ENCODE measurements at regions not wholly inside any gene's neighbourhood (a gene's known extent, or its start where the extent isn't known, plus 50 kb on each side); places are given as distances from the start of the nearest gene placed in this dataset.

- Histone ChIP-seq H3K4me3 (ENCODE audit: extremely low read depth in 1 of 4, insufficient read depth in 2 of 4, low read depth in 3 of 4, low read length in 4 of 4) (no peak overlapping the region), H2BK120ac (replicated peaks; ENCODE audit: low read depth, low read length) (no peak overlapping the region), H3K23me2 (ENCODE audit: low read depth, low read length) (no peaks in the 10 kb centered on the region), H3K18ac (ENCODE audit: extremely low read depth, low read length) (no peak overlapping the region), H3K23ac (ENCODE audit: insufficient read length) (no peak overlapping the region), H4K91ac (replicated peaks; ENCODE audit: insufficient read length, low read length) (no peak overlapping the region), H2BK20ac (ENCODE audit: low read length) (no peak overlapping the region), H3K27me3 (replicated peaks in 1 of 4; ENCODE audit: control insufficient read depth in 3 of 4, extremely low read depth in 1 of 4, insufficient read depth in 3 of 4, low read length in 3 of 4) (no peaks in the 10 kb centered on the region), H3K4ac (replicated peaks; ENCODE audit: insufficient read length, low read depth, low read length) (no peak overlapping the region), H2AK5ac (ENCODE audit: low read depth, low read length) (no peak overlapping the region), H3K27ac (ENCODE audit: low read depth, low read length) (no peak overlapping the region), H3K79me2 (ENCODE audit: control insufficient read depth in 1 of 2, insufficient read depth in 2 of 2, low read length in 2 of 2) (no peaks in the 10 kb centered on the region), H2AFZ (ENCODE audit: low read length) (no peak overlapping the region), H3K14ac (ENCODE audit: insufficient read length) (no peak overlapping the region), H4K20me1 (replicated peaks in 1 of 2; ENCODE audit: control insufficient read depth in 1 of 2, insufficient read depth in 2 of 2, low read length in 2 of 2) (no peaks in the 10 kb centered on the region), H2BK5ac (ENCODE audit: low read depth, low read length) (no peak overlapping the region), H4K5ac (ENCODE audit: insufficient read length, low read depth, low read length) (no peak overlapping the region), H4K8ac (ENCODE audit: extremely low read depth, insufficient read depth, low read length) (no peak overlapping the region), H3K36me3 (ENCODE audit: control insufficient read depth in 2 of 4, insufficient read depth in 4 of 4, low read length in 3 of 4) (no peaks in the 10 kb centered on the region), H2BK12ac (ENCODE audit: low read depth, low read length) (no peak overlapping the region), H3K4me2 (ENCODE audit: insufficient read depth in 1 of 2, low read depth in 2 of 2, low read length in 2 of 2) (no peak overlapping the region), H3K9me3 (ENCODE audit: insufficient read depth in 2 of 2, low read depth in 1 of 2, low read length in 1 of 2) (no peaks in the 10 kb centered on the region; a peak in 1 of 4 replicates), H3K4me1 (replicated peaks in 1 of 4; ENCODE audit: control insufficient read depth in 3 of 4, insufficient read depth in 4 of 4, low read length in 3 of 4) (peaks cover 0 to 6% (median 3%) of the 10 kb centered on the region in 4 experiments; a peak in 5 of 7 replicates), H3K9ac (replicated peaks in 1 of 4; ENCODE audit: extremely low read depth in 1 of 4, low read depth in 3 of 4, low read length in 3 of 4) (no peak overlapping the region), H3K79me1 (ENCODE audit: low read depth, low read length) (no peaks in the 10 kb centered on the region), H3K56ac (replicated peaks; ENCODE audit: insufficient read length, low read depth, low read length) (no peak overlapping the region), H2BK15ac (ENCODE audit: low read length) (no peak overlapping the region)
- ChIA-PET CTCF (ENCODE audit: partially characterized antibody) (no interaction called here), POLR2A (ENCODE audit: partially characterized antibody) (no interaction called here)
- FAIRE-seq (no peak), DNase-seq (ENCODE audit: low read depth in 1 of 2, low spot score in 2 of 2) (no peak)
- no peak for TF ChIP-seq SP2 (IDR thresholded peaks at IDR 0.05; ENCODE audit: low read length)
- no peak for TF ChIP-seq PHF8 (conservative IDR thresholded peaks at IDR 0.05; ENCODE audit: low read depth, low read length)
- no peak for TF ChIP-seq CHD2 (IDR thresholded peaks at IDR 0.05; ENCODE audit: low read length)
- TF ChIP-seq POLR2A (IDR thresholded peaks at IDR 0.05; ENCODE audit: control extremely low read depth in 1 of 2, low read depth in 2 of 2, low read length in 2 of 2), result no peak
- no peak for TF ChIP-seq MAFK (IDR thresholded peaks at IDR 0.05; ENCODE audit: low read depth, low read length)
- TF ChIP-seq ATF2 (IDR thresholded peaks at IDR 0.05; ENCODE audit: low read length), result no peak
- no peak for TF ChIP-seq CTBP2 (IDR thresholded peaks at IDR 0.05; ENCODE audit: borderline replicate concordance, insufficient read depth, insufficient read length, low read length)
- no peak for TF ChIP-seq KDM1A (IDR thresholded peaks at IDR 0.05; ENCODE audit: borderline replicate concordance, low read length)
- no peak for TF ChIP-seq SIX5 (IDR thresholded peaks at IDR 0.05; ENCODE audit: low read depth, low read length)
Observed at GRCh38 chr4:184533908-184534307, 59.6 kb upstream of the IRF2 start.
